GM12878 (cell line): ENCODE measurements at regions not wholly inside any gene's neighbourhood (a gene's known extent, or its start where the extent isn't known, plus 50 kb on each side); places are given as distances from the start of the nearest gene placed in this dataset.

Source experiments
- ATAC-seq: fragments of 200-7000 bp; cut with Tn5 transposase; 3 replicates; pipeline ENCODE4 v1.9.1; 2020; ENCODE audit warnings: mild to moderate bottlenecking, moderate library complexity
- BruUV-seq: library from RNA; stranded (reverse); fragments of 400-500 nt; replicated peaks from 2 replicates; lab custom pipeline; 2021; lab: Mats Ljungman, UMichigan
- CTCF ChIA-PET: fragments of 300-600 bp; sonication (Branson Sonifier 250); formaldehyde crosslinking; extraction: SDS; loops from one replicate; lab custom pipeline; 2021; ENCODE audit warnings: inconsistent platforms; lab: Yijun Ruan, JAX
- POLR2A ChIA-PET: fragments of 350-600 bp; formaldehyde crosslinking; extraction: SDS; loops from one replicate; lab custom pipeline; 2021; ENCODE audit warnings: inconsistent platforms; lab: Charles Lee
- RAD21 ChIA-PET: fragments of 300-600 bp; sonication (Branson Sonifier 250); formaldehyde crosslinking; loops from one replicate; lab custom pipeline; 2023; ENCODE audit warnings: antibody characterized with exemption; ENCODE audit not compliant: unreplicated experiment; lab: Charles Lee
- SMC1A ChIA-PET: fragments of 300-600 bp; sonication (Branson Sonifier 250); formaldehyde crosslinking; loops from one replicate; lab custom pipeline; 2023; ENCODE audit not compliant: unreplicated experiment, uncharacterized antibody; lab: Charles Lee
- DNase-seq: peaks from one replicate; pipeline ENCODE4 v3.0.0-alpha.2; 2011; ENCODE audit warnings: low read depth, low spot score
- FAIRE-seq: peaks from 3 replicates; lab custom pipeline; 2011; peaks lifted over from hg19 to GRCh38; lab: Jason Lieb, UNC
- H2AFZ ChIP-seq: 2 replicates; pipeline ENCODE4 v1.6.0; 2011; ENCODE audit warnings: low read depth, low read length, control low read depth; ENCODE audit not compliant: control insufficient read depth
- H3K27ac ChIP-seq: 2 replicates; pipeline ENCODE4 v1.5.1; 2011; ENCODE audit warnings: control low read depth; ENCODE audit not compliant: control insufficient read depth, insufficient read depth
- H3K27me3 ChIP-seq, 2 experiments: replicated peaks in 1 of 2; 2 replicates each; pipeline versions ENCODE4 v1.6.0 to v1.6.1; 2011; ENCODE audit warnings: low read length in 1 of 2; ENCODE audit not compliant: control insufficient read depth in 2 of 2, insufficient read depth in 2 of 2
- H3K36me3 ChIP-seq, 2 experiments: 2 replicates each; pipeline ENCODE4 v1.5.1; 2011; ENCODE audit warnings: low read length in 1 of 2; ENCODE audit not compliant: control insufficient read depth in 2 of 2, insufficient read depth in 2 of 2
- H3K4me1 ChIP-seq: 2 replicates; pipeline ENCODE4 v1.6.1; 2011; ENCODE audit warnings: mild to moderate bottlenecking, low read length, moderate library complexity, mixed read lengths; ENCODE audit not compliant: control insufficient read depth, insufficient read depth
- H3K4me2 ChIP-seq: 2 replicates; pipeline ENCODE4 v1.6.0; 2011; ENCODE audit warnings: control low read depth; ENCODE audit not compliant: control insufficient read depth, insufficient read depth
- H3K4me3 ChIP-seq: fragments of 200-600 bp; sonication (generic); 2 replicates; pipeline ENCODE4 v1.5.1; 2016
- H3K79me2 ChIP-seq: 2 replicates; pipeline ENCODE4 v1.6.0; 2011; ENCODE audit warnings: low read length; ENCODE audit not compliant: control insufficient read depth, insufficient read depth
- H3K9ac ChIP-seq: 2 replicates; pipeline ENCODE4 v1.8.0; 2011; ENCODE audit warnings: low read length, control low read depth, mixed read lengths; ENCODE audit not compliant: control insufficient read depth, insufficient read depth
- H3K9me3 ChIP-seq: replicated peaks from 3 replicates; pipeline ENCODE4 v1.5.1; 2011; ENCODE audit warnings: mild to moderate bottlenecking, low read length; ENCODE audit not compliant: control insufficient read depth, insufficient read depth
- H4K20me1 ChIP-seq: 2 replicates; pipeline ENCODE4 v1.6.0; 2011; ENCODE audit not compliant: control insufficient read depth, insufficient read depth
- CBX3 ChIP-seq: fragments of 200-600 bp; sonication (generic); IDR thresholded peaks from 2 replicates; pipeline ENCODE4 v1.6.1; 2016; ENCODE audit warnings: low read depth, borderline replicate concordance
- NR2C2 ChIP-seq: IDR thresholded peaks from 2 replicates; pipeline ENCODE4 v1.6.1; 2011; ENCODE audit warnings: borderline replicate concordance, low read depth; ENCODE audit not compliant: control insufficient read depth, insufficient read length
- RFX5 ChIP-seq: IDR thresholded peaks from 2 replicates; pipeline ENCODE4 v1.6.1; 2011; ENCODE audit warnings: low read depth, low read length, improper control_type of control experiment
- WGBS: methylation state at CpG from one replicate; pipeline ENCODE4 v1.1.6; 2016; ENCODE audit warnings: low lambda C conversion rate; ENCODE audit not compliant: insufficient replicate concordance, insufficient coverage; ENCODE audit errors: missing lambda C conversion rate; 5-methylcytosine and 5-hydroxymethylcytosine counted together
- in situ Hi-C: fragments of 300-500 bp; cut with MboI; formaldehyde crosslinking; loops from 9 replicates; pipeline ENCODE4 v1.14.3; 2018; ENCODE audit warnings: mixed read lengths
- intact Hi-C: fragments of 100-400 bp; cut with micrococcal nuclease; formaldehyde crosslinking; loops from one replicate; pipeline ENCODE4 v1.14.2; 2022; ENCODE audit not compliant: unreplicated experiment
- TF ChIP-seq, protein P1 (sequence below): IDR thresholded peaks from 2 replicates; pipeline ENCODE4 v1.6.1; 2011; ENCODE audit warnings: low read depth, mild to moderate bottlenecking, low read length, moderate library complexity, borderline replicate concordance; ENCODE audit errors: extremely low read depth
- TF ChIP-seq, protein P2 (sequence below): IDR thresholded peaks from 2 replicates; pipeline ENCODE4 v1.6.1; 2012; ENCODE audit warnings: improper control_type of control experiment, low read depth, low read length; ENCODE audit not compliant: insufficient replicate concordance

DNA sequence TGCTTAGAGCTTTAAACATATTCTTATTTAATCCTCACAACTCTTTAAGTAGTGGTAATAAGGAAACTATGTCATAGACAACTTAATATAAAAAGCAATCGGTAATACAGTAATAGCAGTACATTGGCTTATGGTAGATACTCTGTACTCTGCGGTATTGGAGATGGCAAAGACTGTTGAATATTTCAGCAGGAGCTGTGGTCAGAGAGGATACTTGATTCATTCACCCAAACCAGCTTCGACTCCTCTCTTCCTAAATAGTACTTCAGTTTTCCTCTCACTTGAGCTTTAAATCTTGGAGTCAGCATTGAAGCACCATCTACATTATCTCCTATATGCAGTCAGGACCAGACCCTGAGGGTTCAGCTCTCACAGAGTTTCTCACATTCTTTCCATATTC is 169.3 kb downstream of the CYB561 start:
- Histone ChIP-seq H4K20me1 (no peaks in the 10 kb centered on the region), H3K27me3 (no peaks in the 10 kb centered on the region; a peak in 2 of 4 replicates), H3K36me3 (no peaks in the 10 kb centered on the region), H3K4me1 (peaks cover 7% of the 10 kb centered on the region), H3K9me3 (no peaks in the 10 kb centered on the region), H3K79me2 (no peaks in the 10 kb centered on the region), H3K27ac (no peak overlapping the region), H3K4me3 (no peak overlapping the region), H3K9ac (no peak overlapping the region), H2AFZ (no peak overlapping the region), H3K4me2 (no peak overlapping the region)
- CTCF ChIA-PET, result interaction anchor here (0.6 kb wide), 1 partner anchor 703 kb away, joined by 3 read pairs; no protein-coding TSS in a partner anchor
- ATAC-seq, result no peak
- SMC1A ChIA-PET, result no interaction called here
- WGBS, result 41% methylated on average over 3 of the region's 3 CpGs
- FAIRE-seq, result no peak
- in situ Hi-C loops (no loop called here), intact Hi-C loops (no loop called here)
- TF ChIP-seq, protein P1, sequence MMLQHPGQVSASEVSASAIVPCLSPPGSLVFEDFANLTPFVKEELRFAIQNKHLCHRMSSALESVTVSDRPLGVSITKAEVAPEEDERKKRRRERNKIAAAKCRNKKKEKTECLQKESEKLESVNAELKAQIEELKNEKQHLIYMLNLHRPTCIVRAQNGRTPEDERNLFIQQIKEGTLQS, result no peak
- TF ChIP-seq NR2C2 (no peak), CBX3 (no peak), RFX5 (no peak)
- TF ChIP-seq, protein P2, sequence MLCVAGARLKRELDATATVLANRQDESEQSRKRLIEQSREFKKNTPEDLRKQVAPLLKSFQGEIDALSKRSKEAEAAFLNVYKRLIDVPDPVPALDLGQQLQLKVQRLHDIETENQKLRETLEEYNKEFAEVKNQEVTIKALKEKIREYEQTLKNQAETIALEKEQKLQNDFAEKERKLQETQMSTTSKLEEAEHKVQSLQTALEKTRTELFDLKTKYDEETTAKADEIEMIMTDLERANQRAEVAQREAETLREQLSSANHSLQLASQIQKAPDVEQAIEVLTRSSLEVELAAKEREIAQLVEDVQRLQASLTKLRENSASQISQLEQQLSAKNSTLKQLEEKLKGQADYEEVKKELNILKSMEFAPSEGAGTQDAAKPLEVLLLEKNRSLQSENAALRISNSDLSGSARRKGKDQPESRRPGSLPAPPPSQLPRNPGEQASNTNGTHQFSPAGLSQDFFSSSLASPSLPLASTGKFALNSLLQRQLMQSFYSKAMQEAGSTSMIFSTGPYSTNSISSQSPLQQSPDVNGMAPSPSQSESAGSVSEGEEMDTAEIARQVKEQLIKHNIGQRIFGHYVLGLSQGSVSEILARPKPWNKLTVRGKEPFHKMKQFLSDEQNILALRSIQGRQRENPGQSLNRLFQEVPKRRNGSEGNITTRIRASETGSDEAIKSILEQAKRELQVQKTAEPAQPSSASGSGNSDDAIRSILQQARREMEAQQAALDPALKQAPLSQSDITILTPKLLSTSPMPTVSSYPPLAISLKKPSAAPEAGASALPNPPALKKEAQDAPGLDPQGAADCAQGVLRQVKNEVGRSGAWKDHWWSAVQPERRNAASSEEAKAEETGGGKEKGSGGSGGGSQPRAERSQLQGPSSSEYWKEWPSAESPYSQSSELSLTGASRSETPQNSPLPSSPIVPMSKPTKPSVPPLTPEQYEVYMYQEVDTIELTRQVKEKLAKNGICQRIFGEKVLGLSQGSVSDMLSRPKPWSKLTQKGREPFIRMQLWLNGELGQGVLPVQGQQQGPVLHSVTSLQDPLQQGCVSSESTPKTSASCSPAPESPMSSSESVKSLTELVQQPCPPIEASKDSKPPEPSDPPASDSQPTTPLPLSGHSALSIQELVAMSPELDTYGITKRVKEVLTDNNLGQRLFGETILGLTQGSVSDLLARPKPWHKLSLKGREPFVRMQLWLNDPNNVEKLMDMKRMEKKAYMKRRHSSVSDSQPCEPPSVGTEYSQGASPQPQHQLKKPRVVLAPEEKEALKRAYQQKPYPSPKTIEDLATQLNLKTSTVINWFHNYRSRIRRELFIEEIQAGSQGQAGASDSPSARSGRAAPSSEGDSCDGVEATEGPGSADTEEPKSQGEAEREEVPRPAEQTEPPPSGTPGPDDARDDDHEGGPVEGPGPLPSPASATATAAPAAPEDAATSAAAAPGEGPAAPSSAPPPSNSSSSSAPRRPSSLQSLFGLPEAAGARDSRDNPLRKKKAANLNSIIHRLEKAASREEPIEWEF, result no peak
- no peak for DNase-seq
- RAD21 ChIA-PET, result interaction anchor here (0.7 kb wide), 1 partner anchor 10 kb away, joined by 3 read pairs; no protein-coding TSS in a partner anchor
- POLR2A ChIA-PET, result no interaction called here
- BruUV-seq, result no TSS peak
